HG03175 (cell line): ENCODE measurements at regions not wholly inside any gene's neighbourhood (a gene's known extent, or its start where the extent isn't known, plus 50 kb on each side); places are given as distances from the start of the nearest gene placed in this dataset.
"Not testable (repeated sequence)": the region's sequence is repeated elsewhere in the genome, so short reads cannot be mapped to it uniquely, and the experiment has no call there.

Experiments
- ATAC-seq: cut with Tn5 transposase; IDR thresholded peaks from one replicate; pipeline ENCODE4 v1.9.1; 2021; ENCODE audit warnings: mild to moderate bottlenecking, moderate library complexity; ENCODE audit not compliant: unreplicated experiment

DNA sequence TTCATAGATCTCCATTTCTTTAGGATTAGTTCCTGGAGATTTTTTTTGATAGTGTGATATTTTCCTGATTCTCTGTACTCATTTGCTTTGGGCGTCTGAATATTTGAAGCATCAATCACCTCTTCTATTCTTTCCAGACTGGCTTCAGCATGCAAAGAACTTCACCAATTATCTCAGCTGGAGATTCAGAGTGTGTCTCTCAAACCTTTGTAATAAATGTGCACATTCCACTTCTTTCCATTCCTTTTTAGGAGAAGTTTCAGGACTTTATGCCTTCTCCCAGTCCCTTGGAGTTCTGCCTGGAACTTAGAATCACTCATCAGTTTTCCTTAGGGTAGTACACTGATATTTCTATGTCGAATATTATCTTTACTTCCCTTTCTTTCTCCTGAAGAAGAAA, 334.8 kb downstream of the TEX13C start:
- no peak for ATAC-seq

GRCh38 chrX:125673758-125674157, 354.1 kb downstream of the TEX13C start:
- no peak for ATAC-seq

DNA sequence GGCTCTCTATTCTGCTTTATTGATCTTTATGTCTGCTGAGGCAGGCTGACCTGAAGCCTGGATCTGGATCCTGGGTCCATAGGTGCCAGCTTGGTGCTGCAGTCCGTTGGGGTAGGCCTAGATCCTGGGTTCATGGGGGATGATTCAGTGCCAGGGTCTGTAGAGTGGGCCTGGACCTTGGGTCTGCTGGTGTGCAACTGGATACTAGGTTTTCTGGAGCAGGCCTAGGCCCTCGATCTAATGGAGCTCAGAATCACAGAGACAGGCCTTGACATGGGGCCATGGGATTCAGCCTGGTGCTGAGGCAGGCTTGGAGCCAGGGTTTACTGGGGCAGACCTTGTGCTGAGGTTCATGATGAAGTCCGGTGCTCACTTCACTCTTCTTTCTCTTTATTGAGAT, 358.6 kb downstream of the TEX13C start:
- no peak for ATAC-seq

DNA sequence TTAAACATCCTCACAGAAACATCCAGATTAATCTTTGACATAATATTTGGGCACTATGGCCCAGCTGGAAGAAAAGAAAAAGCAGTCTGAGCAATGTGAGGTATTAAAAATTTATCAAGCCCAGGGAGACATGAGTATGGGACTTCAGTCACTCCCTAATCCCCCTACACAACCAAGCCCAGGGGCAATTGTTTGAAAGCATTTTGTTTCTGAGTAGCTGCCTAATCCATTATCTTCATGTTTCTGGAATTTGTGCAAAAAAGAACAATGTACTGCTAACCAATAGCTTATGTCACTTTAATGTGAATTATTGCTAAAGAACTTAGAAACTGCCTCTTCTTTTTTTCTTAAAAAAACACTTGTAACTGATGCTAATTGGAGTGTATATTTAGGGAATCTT, 360.7 kb downstream of the TEX13C start:
- ATAC-seq, result no peak

DNA sequence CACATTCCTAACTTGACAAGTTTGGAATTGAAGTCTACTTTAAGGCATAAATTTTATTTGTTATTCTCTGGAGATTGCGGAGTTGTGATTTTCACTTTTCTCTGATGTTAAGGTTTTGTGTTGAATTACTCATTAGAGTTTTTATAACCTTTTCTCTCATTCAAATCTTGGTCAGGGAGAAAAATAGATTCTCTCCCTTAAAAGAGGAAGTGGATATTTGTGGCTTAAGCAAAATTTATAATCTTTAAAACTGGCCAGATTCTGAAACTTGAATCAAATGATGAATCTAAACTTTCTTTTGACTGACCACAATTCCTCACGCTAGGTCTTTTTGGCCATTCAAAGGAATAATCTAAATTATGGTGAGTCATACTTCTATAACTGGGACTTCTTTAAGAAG, 361.4 kb downstream of the TEX13C start:
- ATAC-seq, result peak; percentile 24

DNA sequence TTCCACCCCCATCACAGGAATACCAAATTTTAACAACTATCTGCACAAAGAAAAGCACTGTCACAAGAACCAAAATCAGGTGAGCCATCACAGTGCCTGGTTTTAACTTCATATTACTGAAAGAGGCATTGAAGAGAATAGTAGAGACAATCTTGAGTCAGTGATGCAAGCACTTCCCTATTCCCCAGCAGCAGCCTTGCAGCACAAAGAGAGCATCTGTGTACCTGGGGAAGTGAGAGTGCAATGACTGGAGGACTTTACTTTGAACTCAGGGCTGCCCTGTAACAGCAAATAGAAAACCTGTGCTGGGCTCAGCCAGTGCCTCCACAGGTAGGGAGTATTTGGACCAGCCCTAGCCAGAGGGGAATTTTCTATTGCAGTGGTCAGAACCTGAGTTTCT, 361.8 kb downstream of the TEX13C start:
- peak; percentile 70 for ATAC-seq

DNA sequence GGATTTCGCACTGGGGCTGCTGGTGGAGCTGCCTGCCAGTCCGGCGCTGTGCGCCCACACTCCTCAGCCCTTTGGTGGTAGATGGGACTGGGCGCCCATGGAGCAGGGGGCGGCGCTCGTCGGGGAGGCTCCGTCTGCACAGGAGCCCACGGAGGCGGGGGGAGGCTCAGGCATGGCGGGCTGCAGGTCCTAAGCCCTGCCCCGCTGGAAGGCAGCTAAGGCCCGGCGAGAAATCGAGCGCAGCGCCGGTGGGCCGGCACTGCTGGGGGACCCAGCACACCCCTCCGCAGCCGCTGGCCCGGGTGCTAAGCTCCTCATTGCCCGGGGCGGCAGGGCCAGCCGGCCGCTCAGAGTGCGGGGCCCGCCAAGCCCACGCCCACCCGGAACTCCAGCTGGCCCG, 370.9 kb downstream of the TEX13C start:
- not testable (repeated sequence) for ATAC-seq

- ATAC-seq, result no peak
Observed at GRCh38 chrX:125694171-125694570, 374.5 kb downstream of the TEX13C start.

DNA sequence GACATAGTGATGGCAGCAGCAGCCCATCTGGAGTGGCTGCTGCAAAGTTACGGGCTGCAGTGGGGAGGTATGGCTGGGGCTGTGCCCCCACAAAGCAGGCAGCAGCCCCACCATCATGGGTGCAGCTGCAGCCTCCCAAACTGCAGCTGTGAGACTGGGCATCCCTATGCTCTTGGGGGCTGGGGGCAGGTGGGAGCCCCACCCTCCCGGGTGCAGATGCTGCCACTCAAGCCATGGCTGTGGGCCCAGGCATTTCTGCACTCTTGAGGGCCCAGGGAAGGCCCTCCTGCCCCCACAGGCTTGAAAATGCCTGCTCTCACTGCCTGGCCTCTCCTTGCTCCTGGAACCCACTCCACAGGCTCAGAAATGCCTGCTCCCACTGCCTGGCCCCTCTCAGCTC, 389.4 kb downstream of the TEX13C start:
- ATAC-seq, result no peak

GRCh38 chrX:125709532-125709931, 389.9 kb downstream of the TEX13C start:
- no peak for ATAC-seq

GRCh38 chrX:125710403-125711062, 390.9 kb downstream of the TEX13C start:
- no peak for ATAC-seq

DNA sequence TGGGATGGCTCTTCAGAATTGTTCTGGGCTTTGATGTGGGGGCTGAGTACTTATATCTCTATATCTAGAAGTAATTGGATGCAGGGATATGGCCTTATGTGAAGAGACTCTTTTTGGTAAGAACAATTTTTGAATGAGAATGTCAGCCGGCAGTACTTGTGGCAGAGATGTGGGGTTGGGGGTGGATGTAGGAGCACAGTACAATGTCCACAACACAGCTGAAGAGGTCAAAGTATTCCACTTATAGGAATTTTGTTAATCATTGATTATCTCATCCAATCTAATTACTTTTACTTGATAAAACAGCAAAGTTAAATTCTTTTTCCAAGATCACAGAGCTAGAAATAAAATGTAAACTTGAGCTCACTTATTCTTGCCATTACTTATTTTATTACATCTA, 391.4 kb downstream of the TEX13C start:
- no peak for ATAC-seq

DNA sequence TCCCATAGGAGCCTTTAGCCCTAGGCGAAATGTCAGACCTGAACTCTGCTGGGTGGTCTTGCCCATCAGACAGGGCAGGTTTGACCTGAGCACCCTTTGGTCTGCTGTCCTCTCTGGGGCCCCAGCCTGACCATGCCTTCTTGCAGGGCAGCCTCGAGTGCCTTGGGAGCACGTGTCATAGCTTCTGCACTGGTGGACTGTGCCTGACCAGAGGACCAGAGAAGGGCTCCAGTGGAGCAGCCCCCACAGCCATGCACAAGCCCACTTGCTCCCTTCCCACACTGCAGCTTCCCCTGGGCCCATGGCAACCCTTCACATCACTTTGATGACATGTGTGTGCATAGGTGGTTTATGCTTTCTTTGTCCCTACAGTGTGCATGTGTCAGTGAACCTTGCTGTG, 394.0 kb downstream of the TEX13C start:
- ATAC-seq, result no peak

- no peak for ATAC-seq
Observed at GRCh38 chrX:125727117-125727516, 407.4 kb downstream of the TEX13C start.

DNA sequence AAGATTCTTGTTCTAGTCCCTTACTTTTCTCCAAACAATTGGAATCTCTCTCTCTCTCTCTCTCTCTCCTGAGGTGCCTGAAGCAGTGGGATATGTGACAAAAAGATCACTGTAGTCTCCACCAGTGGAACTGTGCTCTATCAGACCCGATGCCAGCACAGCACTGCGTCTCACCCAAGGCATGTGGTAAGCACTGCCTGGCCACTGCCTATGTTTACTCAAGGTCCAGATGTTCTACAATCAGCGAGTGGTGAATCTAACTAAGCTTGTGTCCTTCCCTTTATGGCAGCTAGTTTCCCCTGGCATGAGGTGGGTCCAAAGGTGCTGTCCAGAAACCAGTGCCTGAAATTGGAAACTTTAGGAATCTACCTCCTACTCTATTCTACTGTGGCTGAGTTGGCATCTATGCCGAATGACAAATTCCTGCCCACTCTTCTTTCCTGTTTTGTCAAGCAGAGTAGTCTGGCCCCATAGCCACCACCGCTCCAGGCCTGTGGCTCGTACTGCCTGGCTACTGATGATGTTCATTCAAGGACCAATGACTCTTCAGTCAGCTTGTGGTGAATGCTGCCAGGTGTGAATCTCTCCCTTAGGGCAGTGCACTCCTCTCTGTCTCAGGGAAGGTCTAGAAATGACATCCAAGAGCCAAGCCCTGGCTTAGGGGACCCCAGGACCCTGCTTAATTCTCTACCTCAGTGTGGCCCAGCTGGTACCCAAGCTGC, 416.5 kb downstream of the TEX13C start:
- ATAC-seq, result no peak

- ATAC-seq, result no peak
Observed at GRCh38 chrX:125742811-125743210, 423.1 kb downstream of the TEX13C start.

DNA sequence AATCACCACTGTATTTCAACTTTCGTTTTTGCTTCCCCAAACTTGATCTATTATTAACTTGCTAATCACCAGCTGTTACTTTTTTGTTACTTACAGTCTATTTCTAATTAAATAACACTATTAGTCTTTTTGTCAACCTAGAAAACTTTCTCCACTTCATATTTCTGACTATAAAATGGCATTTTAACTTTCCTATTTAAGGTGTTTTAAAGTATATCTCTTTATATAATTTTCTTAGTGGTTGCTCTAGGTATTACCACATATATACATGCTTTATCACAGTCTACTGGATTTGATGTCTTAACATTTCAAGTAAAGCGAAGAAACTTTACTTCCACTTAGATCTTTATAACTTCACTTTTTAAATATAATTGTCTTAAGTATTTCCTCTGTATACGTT, 421.2 kb downstream of the DCAF12L2 start:
- ATAC-seq, result no peak

GRCh38 chrX:125757794-125758564, 408.1 kb downstream of the DCAF12L2 start:
- no peak for ATAC-seq

- no peak for ATAC-seq
Observed at GRCh38 chrX:125758819-125759218, 407.3 kb downstream of the DCAF12L2 start.

GRCh38 chrX:125762954-125763353, 403.1 kb downstream of the DCAF12L2 start:
- no peak for ATAC-seq

DNA sequence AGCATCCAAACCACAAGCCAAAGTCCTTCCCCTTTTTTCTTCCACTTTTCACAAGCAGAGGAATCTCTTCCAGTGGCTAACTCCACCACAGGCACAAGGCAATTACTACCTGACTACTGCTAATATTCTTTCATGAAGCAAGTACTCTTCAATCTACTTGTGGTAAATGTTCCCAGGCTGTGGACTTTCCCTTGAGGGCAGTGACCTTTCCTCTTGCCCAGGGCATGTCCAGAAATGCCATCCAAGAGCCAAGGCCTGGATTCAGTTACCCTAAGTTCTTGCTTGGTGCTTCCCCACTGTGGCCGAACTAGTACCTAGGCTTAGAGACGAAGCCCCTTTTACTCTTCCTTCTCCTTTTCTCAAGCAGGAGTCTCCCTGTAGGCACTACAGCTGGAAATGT, 400.7 kb downstream of the DCAF12L2 start:
- ATAC-seq, result no peak

- no peak for ATAC-seq
Observed at GRCh38 chrX:125769628-125770027, 396.5 kb downstream of the DCAF12L2 start.
